Globus pallidus (tissue), 1 donor: ENCODE measurements at regions not wholly inside any gene's neighbourhood (a gene's known extent, or its start where the extent isn't known, plus 50 kb on each side); places are given as distances from the start of the nearest gene placed in this dataset.
"Not testable (repeated sequence)": the region's sequence is repeated elsewhere in the genome, so short reads cannot be mapped to it uniquely, and the experiment has no call there.

Source experiments
- DNase-seq: peaks from one replicate; pipeline ENCODE4 v3.0.0-alpha.2; 2015; ENCODE audit warnings: low spot score

DNA sequence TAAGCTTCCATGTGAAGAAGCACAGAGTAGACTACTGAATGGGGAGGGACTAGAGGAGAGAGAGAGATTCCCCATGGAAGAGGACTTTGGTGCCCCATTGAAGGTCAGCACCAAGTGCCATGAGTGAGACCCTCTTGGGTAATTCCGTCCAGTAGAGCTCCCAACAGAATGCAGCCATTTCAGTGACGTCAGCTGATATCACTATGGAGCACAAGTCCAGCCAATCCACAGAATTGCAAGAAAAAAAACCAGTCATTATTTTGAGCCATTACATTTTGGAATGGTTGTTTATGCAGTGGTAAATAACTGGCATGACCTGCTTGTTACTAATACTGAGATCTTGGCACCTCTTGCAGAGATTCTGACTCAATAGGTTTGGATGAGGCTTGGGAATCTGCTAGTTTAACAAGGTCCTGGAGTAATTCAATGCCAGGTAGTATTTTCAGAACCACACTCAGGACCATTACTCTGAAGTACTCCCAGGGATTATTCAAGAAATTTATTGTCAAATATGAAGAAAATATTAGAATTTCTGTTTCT, 52.6 kb upstream of the SP8 start:
- DNase-seq: no peak

DNA sequence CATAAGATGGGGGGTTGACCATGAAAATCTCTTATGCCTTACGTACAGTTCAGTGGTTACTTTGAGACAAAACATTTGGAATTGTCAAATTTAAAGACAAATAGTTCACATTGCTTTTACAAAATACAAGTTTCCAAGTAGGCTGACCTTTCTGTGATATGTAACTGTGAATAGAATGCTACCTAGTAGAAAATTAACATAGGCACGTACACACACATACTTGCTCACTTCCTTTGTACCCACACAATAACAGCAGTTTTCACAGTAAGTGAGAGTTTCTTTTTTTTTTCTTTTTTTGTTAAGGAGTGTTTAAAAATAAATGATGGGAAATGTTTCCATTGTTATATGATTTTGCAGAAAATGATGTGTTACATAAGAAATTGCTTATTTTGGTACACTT, 53.3 kb upstream of the SP8 start:
- no peak for DNase-seq

DNA sequence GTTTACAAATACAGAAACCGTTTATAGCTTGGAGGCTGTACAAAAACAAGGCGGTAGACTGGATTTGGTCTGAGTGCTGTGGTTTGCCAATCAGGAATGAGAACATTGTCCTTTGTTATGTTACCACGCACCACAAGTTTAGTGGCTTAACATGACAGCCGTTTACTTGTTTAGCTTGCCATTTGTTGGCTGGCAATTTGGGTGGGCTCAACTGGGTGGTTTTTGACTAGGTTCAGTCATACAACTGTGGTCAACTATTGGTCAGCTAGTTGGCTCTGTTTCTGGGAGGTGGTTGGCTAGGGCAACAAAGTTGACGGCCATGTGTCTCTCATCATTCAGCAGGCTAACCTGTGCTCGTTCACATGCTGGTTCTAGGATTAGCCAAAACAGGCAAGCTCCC, 60.1 kb upstream of the SP8 start:
- DNase-seq: no peak

DNA sequence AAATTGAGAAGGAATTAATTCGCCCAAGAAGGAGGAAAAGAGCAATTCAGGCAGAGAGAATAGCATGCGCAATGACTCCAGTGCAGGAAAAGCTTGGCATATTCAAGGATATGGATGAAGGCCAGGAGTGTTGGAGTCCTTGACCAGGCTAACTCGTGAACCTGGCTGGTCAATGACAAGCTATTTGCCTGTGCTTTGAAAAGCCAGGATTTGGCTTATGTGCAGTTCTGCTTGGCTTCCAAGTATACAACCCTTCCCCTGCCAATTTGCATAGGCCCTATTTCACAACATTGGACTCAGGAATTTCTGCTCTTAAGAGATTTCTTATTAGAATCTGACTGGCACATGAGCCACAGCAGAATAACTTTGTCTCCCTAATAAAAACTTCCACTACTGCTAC, 72.3 kb upstream of the SP8 start:
- DNase-seq: peak; percentile 47

DNA sequence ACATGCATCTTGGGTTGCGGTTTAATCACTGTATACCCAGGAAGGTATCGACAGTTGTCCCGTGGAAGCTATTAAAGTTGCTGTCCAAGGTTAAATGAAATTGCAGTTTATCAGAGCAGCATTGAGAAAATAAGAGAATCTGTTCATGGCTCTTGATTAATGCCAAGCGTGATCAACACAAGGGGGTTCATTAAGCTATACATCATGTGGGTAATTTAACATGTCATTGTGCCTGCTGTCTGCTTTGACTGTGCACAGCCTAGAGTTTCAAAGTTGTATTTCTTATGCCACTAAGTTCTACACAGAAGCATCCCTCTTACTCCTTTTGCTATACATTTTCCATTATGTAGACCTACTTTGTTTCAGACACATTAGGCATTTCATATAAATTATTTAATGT, 74.8 kb upstream of the SP8 start:
- DNase-seq: no peak

DNA sequence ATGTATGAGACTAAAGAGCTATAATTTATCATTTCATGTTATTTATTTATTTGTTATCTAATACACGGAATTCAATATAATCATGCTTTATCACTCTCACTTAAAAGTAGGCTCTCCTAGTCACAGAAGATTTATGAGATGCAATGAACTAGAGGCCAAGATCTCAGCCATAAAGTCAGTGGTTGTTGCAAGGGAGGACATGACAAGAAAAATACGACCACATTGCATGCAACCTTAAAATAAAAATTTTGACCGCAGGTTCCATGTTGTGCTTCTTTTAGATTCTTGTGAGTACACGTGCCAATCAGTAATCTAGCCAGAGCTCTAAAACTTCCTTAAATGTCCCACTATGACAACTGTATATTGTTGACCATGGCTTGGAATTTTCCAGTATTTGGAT, 75.9 kb upstream of the SP8 start:
- DNase-seq: no peak

DNA sequence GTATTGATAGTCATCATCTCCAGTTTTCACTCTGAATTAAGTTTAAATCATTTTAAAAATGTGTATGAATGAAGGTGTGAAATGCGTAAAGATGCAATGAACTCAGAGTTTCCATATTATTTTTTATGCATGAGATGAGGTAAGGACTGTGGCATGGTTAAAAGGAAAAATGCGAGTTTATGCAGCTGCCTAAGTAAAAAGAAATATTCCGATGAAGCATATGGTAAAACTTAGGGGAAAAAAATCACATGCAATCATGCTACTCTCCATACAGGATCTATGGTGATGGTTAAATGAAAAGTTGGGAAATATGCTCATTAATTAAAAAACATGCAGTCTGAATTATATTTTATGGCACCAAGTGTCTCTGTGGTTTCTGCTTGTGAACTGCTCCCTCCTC, 77.5 kb upstream of the SP8 start:
- no peak for DNase-seq

DNA sequence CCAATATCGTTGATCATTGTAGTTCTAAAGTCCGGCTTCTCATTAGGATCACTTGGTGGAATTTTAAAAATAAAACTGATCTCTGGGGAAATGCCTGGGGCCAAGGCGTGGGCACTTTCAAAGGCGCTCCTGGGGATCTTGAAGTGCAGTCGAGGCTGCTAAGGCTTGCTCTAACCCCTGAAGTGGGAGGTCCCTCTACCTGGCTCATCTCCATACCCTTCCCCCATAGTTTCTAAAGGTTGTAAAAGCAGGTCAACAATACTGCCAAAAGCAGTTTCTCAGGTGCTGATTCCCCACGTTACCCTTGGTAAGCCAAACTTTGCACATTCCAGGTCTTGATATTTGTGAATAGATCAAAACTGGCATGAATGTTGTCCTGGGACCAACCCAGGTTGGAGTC, 79.0 kb upstream of the SP8 start:
- no peak for DNase-seq

DNA sequence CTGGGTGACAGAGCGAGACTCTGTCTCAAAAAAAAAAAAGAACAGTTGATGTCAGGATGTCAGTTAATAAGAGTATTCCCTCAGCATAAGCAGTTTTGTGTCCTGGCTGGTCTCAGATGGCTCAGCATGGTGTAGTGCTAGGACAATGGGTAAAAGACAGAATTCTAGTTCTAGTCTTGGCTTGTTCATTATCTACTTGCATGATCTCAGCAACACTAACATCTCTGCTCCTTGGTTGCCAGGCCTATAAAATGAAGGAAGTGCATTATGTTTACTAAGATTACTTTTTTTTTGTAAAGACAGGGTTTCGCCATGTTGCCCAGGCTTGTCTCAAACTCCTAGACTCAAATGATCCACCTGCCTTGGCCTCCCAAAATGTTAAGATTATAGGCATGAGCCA, 84.3 kb upstream of the SP8 start:
- no peak for DNase-seq

DNA sequence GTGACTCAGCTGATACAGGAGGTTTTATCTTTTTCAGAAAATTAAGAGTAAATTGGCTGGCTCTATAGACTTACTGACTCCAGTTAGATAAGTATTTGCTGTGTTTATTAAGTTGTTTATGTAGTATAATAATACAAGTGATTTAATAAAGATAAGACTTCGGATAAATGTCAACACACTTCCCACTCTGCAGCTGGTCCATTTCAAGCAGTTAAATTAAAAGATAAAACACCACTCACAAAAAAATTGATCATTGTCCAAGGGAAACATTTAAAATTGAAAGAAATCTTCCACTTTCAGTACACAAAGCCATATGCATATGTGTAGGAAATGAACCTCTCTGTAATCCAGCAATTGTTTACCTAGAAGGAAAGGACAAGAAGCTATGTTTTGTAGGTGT, 106.1 kb upstream of the SP8 start:
- DNase-seq: no peak

DNA sequence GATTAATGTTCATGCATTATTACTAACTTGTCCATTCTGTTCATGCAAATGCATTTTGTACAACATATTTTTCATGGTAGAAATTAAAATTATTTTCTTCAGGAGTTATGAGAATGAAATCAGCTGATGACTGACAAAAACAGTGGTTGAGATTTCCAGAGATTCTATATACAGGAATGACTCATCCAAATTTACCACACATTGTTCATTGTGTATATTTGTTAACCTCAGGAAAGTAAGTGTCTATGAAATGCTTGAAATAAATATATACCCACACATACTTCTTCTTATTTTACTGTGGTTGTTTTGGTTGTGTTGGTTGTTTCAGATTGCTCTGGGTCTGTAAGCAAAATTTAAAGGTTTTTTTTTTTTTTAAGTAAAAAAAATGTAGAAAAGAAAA, 108.1 kb upstream of the SP8 start:
- DNase-seq: no peak

DNA sequence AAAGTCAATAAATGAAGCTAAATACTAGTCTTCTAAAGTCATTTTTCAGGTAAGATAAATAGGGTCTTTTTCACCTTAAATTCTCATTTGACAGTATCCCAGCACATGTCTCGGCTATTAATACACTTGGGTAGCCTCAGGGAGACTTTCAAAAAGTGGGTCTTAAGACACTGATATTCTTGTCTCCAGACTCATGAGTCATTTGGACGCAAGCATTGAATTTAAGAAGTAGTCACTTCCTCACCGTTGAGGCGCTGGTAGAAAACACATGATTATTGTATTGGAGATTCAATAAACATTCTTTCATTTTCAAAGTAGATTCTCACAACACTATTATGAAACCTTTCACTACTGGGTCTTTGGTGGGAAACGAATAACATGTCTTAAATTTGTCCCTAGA, 108.9 kb upstream of the SP8 start:
- no peak for DNase-seq

DNA sequence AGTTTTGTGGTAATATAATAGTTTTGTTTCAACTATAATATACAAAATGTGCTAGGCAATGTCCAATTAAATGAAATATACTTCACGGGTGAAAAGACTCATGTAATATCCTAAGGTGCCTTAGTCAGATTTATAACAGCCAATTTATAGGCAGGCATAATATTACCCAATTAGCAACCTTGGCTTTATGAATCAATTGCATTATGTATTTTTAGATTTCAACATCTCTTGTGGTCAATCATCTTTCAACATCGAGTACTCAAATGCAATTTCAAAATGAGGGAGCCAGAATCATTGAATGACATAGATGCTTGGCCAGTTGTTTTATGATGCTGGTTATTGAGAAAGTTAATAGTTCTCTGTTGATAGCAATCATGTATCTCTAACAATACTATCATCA, 110.3 kb upstream of the SP8 start:
- no peak for DNase-seq

DNA sequence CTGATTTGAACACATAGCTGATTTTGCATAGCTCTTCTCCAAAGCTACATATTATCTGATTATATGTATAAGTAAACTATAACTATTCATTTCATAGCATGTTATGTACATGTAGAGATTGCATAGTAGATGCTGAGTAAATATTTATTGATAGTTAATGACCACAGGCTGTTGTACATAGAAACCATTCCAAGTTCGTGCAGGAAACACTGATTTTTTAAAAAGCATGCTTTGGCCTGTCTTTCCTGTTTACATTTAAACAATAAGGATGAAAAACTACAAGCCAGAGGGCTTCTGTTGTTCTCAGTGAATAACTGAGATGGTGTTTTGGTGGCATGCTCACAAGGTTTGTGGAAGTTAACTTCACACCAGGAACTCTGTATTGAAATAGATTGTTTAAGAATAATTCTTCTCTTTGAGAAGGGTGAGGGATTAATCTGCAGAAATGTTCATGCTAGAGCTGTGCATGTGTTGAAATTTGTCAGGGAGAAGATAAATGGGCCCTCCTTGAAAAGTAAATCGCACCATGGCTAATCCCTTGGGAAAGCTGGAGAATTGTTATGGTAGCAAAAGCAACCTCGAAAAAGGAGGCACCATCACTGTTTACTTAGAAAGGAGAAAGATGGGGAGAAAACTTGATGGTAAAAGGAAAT, 120.2 kb upstream of the SP8 start:
- no peak for DNase-seq

DNA sequence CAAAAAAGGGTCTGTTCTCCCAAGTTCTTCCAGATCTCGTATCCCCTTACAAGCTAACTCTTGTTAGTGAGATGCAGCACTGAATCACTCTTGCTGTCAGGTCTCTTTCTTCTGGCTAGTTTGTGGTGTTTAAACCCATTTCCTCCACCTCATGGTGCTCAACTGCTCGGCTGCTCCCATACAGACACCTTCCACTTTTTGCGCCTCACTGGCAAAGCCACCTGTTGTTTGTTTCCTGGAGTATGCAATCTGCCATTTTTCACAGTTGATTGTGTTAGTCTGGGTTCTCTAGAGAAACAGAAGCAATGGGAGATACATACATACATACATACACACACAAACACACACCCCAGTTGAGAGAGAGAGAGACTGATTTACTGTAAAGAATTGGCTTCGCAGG, 124.4 kb upstream of the SP8 start:
- no peak for DNase-seq

DNA sequence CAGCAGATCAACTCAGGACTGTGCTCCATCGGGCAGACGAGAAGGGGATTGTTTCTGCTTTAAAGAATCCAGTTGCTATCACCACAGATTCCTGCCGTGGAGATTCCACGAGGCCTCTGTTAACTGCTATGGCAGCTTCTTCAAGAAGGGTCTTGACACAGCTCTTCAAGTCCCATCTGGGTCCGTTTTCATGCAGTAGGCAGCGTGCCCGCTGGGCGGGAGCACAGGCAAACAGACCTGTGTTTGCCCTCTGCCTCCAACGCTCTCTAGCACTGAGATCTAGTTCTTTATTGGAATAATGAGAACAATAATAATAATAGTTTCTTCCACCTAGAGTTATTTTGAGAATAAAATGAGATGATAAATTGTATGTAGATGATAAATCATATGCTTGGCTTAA, 127.2 kb upstream of the SP8 start:
- no peak for DNase-seq

DNA sequence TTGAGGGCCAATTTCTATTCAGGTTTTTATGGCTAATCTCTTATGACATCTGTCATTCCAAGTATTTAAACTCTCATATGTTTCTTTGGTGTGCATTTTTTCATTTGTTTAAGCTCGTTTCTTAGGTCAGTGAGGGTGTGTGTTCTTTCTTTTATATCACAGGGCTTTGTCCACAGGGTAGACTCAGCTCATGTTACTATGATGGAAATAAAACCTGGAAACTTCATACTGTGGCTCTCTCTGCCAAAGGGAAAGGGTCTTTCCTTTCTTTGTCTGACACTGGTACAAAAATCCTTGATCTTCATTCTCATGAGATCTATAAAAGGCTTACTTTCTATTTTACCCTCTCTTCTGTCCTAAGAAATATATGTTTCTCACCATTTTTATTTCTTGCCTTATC, 129.6 kb upstream of the SP8 start:
- DNase-seq: no peak

DNA sequence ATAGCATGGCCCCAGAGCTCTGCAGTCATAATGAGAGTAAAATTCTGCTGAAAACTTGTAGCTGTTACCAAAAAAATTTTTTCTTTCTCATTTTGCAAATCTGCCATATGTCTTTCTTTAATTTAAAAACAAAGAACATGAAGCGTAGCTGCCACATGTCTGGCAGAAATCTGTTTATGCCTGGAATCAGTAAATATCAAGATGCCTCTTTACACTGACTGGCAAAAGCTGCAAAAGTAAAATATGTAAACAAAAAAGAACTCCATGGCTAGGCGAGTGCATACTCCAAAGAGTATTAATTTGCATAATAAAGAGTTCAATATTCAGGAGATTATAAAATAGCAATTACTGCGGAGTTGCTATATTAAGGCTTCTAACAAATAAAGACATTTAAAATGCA, 130.9 kb upstream of the SP8 start:
- DNase-seq: no peak

DNA sequence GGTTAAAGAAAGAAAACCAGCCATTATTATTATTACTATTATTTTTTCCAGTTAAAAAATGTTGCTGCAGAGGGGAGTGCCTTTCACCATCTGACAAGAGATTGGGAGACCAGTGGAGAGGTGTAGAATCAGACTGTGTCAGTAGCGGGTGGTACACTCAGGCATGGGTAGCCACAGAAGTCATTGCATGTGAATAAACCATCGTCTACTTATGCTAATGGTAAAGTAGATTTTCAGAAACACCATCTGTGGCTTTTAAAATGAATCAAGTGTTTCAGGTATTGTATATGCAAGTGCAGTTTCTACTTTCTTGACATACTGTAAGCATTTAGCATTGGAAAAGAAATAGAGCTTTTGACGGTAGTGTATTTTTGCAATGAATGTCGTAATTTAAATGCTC, 131.5 kb upstream of the SP8 start:
- no peak for DNase-seq

DNA sequence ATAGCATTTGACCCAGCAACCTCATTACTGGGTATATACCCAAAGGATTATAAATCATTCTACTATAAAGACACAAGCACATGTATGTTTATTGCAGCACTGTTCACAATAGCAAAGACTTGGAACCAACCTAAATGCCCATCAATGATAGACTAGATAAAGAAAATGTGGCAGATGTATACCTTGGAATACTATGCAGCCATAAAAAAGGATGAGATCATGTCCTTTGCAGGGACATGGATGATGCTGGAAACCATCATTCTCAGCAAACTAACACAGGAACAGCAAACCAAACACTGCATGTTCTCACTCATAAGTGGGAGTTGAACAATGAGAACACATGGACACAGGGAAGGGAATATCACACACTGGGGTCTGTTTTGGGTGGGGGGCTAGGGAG, 140.5 kb upstream of the SP8 start:
- DNase-seq: not testable (repeated sequence)

DNA sequence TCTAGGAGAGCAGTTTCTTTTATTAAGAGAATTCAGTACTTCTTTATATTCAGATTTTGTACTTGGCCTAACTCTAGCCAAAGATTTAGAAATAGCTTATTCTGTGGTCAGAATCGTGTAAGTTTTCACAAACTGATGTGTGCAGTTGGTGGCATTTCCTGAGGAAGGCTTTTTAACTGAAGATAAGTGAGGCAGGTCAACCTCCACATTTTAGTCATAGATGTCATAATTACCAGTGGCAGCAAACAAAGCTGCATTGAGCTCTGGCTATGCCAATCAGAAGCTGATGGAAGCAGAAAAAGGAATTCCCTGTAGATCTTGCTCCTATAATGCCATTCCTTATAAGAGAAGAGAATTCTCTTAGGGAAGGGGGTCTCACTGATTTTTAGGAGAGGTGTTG, 141.3 kb upstream of the SP8 start:
- DNase-seq: no peak

DNA sequence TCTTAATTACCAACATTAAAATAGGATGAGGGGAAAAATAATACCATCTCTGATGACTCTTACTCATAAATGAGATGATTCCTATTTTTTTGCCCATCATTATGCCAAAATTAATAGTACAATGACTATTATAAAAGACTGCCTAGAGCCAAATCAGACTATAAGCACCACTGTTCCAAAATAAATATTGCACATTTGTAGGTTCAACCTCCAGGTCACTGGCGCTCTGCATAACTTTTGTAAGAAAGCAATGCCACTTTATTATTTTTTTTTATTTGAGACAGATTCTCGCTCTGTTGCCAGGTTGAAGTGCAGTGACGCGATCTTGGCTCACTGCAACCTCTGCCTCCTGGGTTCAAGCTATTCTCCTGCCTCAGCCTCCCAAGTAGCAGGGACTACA, 142.5 kb upstream of the SP8 start:
- no peak for DNase-seq

DNA sequence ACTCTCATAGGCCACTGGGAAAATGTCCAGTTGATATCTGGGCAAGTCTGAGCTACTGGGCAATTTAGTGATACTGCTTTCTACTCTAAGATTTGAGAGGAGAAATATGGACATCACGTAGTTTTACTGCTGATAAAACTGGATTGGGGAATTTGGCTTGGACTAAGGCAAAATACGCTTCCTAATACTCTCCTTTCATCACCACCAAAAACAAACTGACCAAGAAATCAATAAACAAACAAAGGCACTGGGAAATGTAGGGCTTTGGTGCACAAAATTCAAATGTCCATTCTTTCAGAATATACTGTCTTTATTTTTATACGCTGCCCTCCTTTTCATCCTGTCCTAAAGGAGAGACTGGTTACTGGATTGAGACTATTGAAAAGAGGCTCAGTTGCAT, 145.1 kb upstream of the SP8 start:
- no peak for DNase-seq

DNA sequence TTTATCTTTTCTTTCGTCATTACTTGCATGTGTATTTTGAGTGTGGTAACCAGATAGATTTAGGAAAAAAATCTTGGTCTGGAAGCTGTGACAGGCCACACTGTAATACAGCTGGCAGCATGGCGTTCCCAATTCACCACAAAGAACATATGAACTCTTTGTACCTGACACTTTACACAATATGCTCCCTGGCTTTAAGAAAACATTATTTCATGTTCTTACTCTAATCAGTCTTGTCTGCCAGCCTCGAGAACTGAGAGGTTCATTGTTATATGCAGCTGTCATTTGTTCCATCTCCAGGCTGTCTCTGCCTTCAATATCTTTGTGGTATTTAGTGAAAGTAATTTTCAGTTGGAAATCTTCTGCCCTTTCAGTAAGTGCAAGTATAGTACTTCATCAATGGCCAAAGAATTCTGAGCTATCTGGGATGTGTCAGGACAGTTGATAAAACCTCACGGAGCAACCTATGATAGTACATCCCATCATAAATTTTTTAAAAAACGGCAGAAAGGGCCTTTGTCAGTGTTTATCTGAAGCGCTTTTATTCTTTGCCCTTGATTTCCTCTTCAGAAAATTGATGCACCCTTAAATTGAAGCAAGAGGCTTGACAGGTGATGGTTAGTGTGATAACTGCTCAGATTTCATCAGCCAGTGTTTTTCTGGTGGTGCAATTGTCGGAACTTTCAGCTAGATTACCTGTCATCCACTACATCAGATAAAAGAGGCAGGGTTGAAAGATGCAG, 146.3 kb upstream of the SP8 start:
- DNase-seq: no peak
